ENCODE measurements at regions not wholly inside any gene's neighbourhood (a gene's known extent, or its start where the extent isn't known, plus 50 kb on each side); places are given as distances from the start of the nearest gene placed in this dataset.

- Mint-ChIP-seq H3K36me3 (no peaks in the 10 kb centered on the region), H3K27me3 (ENCODE audit: low read depth) (peaks cover 33% of the 10 kb centered on the region), H3K4me3 (no peak overlapping the region), H3K27ac (no peak overlapping the region), H3K4me1 (no peaks in the 10 kb centered on the region), H3K9me3 (peaks cover 21% of the 10 kb centered on the region)
- no peak for TF ChIP-seq CTCF (IDR thresholded peaks at IDR 0.05; ENCODE audit: unreplicated experiment)
- DNase-seq (ENCODE audit: low spot score in 2 of 2, unreplicated experiment in 2 of 2), result no peak
These were observed 315.7 kb downstream of the HNRNPD start for GRCh38 chr4:82057990-82058544.

GRCh38 chr4:82055156-82055555 is 318.6 kb downstream of the HNRNPD start:
- no peaks in the 10 kb centered on the region for H3K36me3 Mint-ChIP-seq
- DNase-seq (ENCODE audit: low spot score in 2 of 2, unreplicated experiment in 2 of 2), result no peak
- no peak overlapping the region for H3K27ac Mint-ChIP-seq
- no peak for TF ChIP-seq CTCF (IDR thresholded peaks at IDR 0.05; ENCODE audit: unreplicated experiment)
- peaks cover 38% of the 10 kb centered on the region for H3K27me3 Mint-ChIP-seq (ENCODE audit: low read depth)
- no peak overlapping the region for H3K4me3 Mint-ChIP-seq
- no peaks in the 10 kb centered on the region for H3K4me1 Mint-ChIP-seq
- H3K9me3 Mint-ChIP-seq, result peaks cover 21% of the 10 kb centered on the region

- no peaks in the 10 kb centered on the region for H3K36me3 Mint-ChIP-seq
- no peak for TF ChIP-seq CTCF (IDR thresholded peaks at IDR 0.05; ENCODE audit: unreplicated experiment)
- H3K27me3 Mint-ChIP-seq (ENCODE audit: low read depth), result peaks cover 37% of the 10 kb centered on the region
- no peak overlapping the region for H3K4me3 Mint-ChIP-seq
- H3K9me3 Mint-ChIP-seq, result peaks cover 21% of the 10 kb centered on the region
- H3K27ac Mint-ChIP-seq, result no peak overlapping the region
- no peaks in the 10 kb centered on the region for H3K4me1 Mint-ChIP-seq
- DNase-seq (ENCODE audit: low spot score in 2 of 2, unreplicated experiment in 2 of 2), result no peak
These were observed 320.4 kb downstream of the HNRNPD start for GRCh38 chr4:82053396-82053795.

GRCh38 chr4:82050796-82051195 is 323.0 kb downstream of the HNRNPD start:
- H3K9me3 Mint-ChIP-seq, result peaks cover 9% of the 10 kb centered on the region
- H3K27me3 Mint-ChIP-seq (ENCODE audit: low read depth), result peaks cover 57% of the 10 kb centered on the region
- no peak overlapping the region for H3K27ac Mint-ChIP-seq
- TF ChIP-seq CTCF (IDR thresholded peaks at IDR 0.05; ENCODE audit: unreplicated experiment), result no peak
- H3K4me1 Mint-ChIP-seq, result no peaks in the 10 kb centered on the region
- H3K4me3 Mint-ChIP-seq, result no peak overlapping the region
- no peak for DNase-seq (ENCODE audit: low spot score in 2 of 2, unreplicated experiment in 2 of 2)
- H3K36me3 Mint-ChIP-seq, result no peaks in the 10 kb centered on the region

- no peak for TF ChIP-seq CTCF (IDR thresholded peaks at IDR 0.05; ENCODE audit: unreplicated experiment)
- H3K9me3 Mint-ChIP-seq, result no peaks in the 10 kb centered on the region
- no peak overlapping the region for H3K27ac Mint-ChIP-seq
- peaks cover 67% of the 10 kb centered on the region for H3K27me3 Mint-ChIP-seq (ENCODE audit: low read depth)
- H3K36me3 Mint-ChIP-seq, result no peaks in the 10 kb centered on the region
- no peaks in the 10 kb centered on the region for H3K4me1 Mint-ChIP-seq
- no peak overlapping the region for H3K4me3 Mint-ChIP-seq
- DNase-seq (ENCODE audit: low spot score in 2 of 2, unreplicated experiment in 2 of 2), result no peak
These were observed 324.5 kb downstream of the HNRNPD start for GRCh38 chr4:82049294-82049693.

- DNase-seq (ENCODE audit: low spot score in 2 of 2, unreplicated experiment in 2 of 2), result no peak
- H3K4me3 Mint-ChIP-seq, result no peak overlapping the region
- no peak overlapping the region for H3K27ac Mint-ChIP-seq
- H3K9me3 Mint-ChIP-seq, result no peaks in the 10 kb centered on the region
- TF ChIP-seq CTCF (IDR thresholded peaks at IDR 0.05; ENCODE audit: unreplicated experiment), result no peak
- H3K27me3 Mint-ChIP-seq (ENCODE audit: low read depth), result peaks cover 77% of the 10 kb centered on the region
- H3K4me1 Mint-ChIP-seq, result peaks cover 10% of the 10 kb centered on the region
- H3K36me3 Mint-ChIP-seq, result no peaks in the 10 kb centered on the region
These were observed 326.1 kb downstream of the HNRNPD start for GRCh38 chr4:82047731-82048130.
